ENCODE measurements at regions not wholly inside any gene's neighbourhood (a gene's known extent, or its start where the extent isn't known, plus 50 kb on each side); places are given as distances from the start of the nearest gene placed in this dataset.

- TF ChIP-seq REST (IDR thresholded peaks at IDR 0.05; ENCODE audit: unreplicated experiment) (no peak), EZH2phosphoT487 (IDR thresholded peaks at IDR 0.05; ENCODE audit: unreplicated experiment) (no peak)
Observed at GRCh38 chr4:43547561-43547960, 655.0 kb downstream of the GRXCR1 start (continued).

GRCh38 chr4:43550981-43551627 is 658.6 kb downstream of the GRXCR1 start:
- Mint-ChIP-seq H3K4me3 (no peak overlapping the region), H3K9me3 (peaks cover 58% of the 10 kb centered on the region), H3K27ac (no peak overlapping the region), H3K4me1 (no peaks in the 10 kb centered on the region; the same call in 2 of the 3 replicates), H3K36me3 (ENCODE audit: low read depth) (peaks cover 43% of the 10 kb centered on the region), H3K27me3 (ENCODE audit: insufficient read depth, low read depth, poor library complexity) (no peaks in the 10 kb centered on the region)
- ATAC-seq, result no peak
- no peaks in the 10 kb centered on the region for H3K79me2 ChIP-seq (replicated peaks; ENCODE audit: insufficient read depth)
- no peak overlapping the region for H3K4me2 ChIP-seq
- peaks cover 5% of the 10 kb centered on the region; the same call in 1 of the 2 replicates for H3K9me2 ChIP-seq (ENCODE audit: insufficient read depth)
- no peak overlapping the region for H3K27ac ChIP-seq (ENCODE audit: low read depth)
- no peaks in the 10 kb centered on the region for H4K20me1 ChIP-seq (replicated peaks; ENCODE audit: insufficient read depth)
- H3K4me1 ChIP-seq (ENCODE audit: insufficient read depth), result no peaks in the 10 kb centered on the region
- H2AFZ ChIP-seq, result no peak overlapping the region
- H3K4me3 ChIP-seq, result no peak overlapping the region
- no peaks in the 10 kb centered on the region for H3K36me3 ChIP-seq (ENCODE audit: insufficient read depth)
- H3F3A ChIP-seq (replicated peaks; ENCODE audit: low read depth), result no peaks in the 10 kb centered on the region
- no peak for DNase-seq (ENCODE audit: low spot score)
- H3K27me3 ChIP-seq (ENCODE audit: insufficient read depth), result no peaks in the 10 kb centered on the region
- TF ChIP-seq EZH2 (IDR thresholded peaks at IDR 0.05; ENCODE audit: low read depth, unreplicated experiment) (no peak), CTCF (conservative IDR thresholded peaks at IDR 0.05; ENCODE audit: low read depth in 2 of 2) (no peak), ZNF331 (CRISPR knock-in tag; IDR thresholded peaks at IDR 0.05; ENCODE audit: low read depth) (no peak), NANOG (IDR thresholded peaks at IDR 0.05; ENCODE audit: borderline replicate concordance) (no peak), REST (IDR thresholded peaks at IDR 0.05; ENCODE audit: unreplicated experiment) (no peak), CREB1 (CRISPR knock-in tag; IDR thresholded peaks at IDR 0.05; ENCODE audit: low read depth) (no peak), JUNB (IDR thresholded peaks at IDR 0.05; ENCODE audit: unreplicated experiment) (no peak), STAT1 (IDR thresholded peaks at IDR 0.05; ENCODE audit: unreplicated experiment) (no peak)

Measured in GM23338 (cell line).